Panc1 (cell line): ENCODE measurements at regions not wholly inside any gene's neighbourhood (a gene's known extent, or its start where the extent isn't known, plus 50 kb on each side); places are given as distances from the start of the nearest gene placed in this dataset.

Experiments
- ATAC-seq: fragments of 200-7000 bp; cut with Tn5 transposase; 2 replicates; pipeline ENCODE4 v1.9.1; 2020; ENCODE audit warnings: mild to moderate bottlenecking, moderate library complexity
- BruUV-seq: library from RNA; stranded (reverse); fragments of 400-500 nt; replicated peaks from 2 replicates; lab custom pipeline; 2021; lab: Mats Ljungman, UMichigan
- CTCF ChIA-PET: fragments of 300-600 bp; sonication (Branson Sonifier 250); formaldehyde crosslinking; loops from one replicate; lab custom pipeline; 2022; ENCODE audit warnings: antibody characterized with exemption; lab: Charles Lee
- POLR2A ChIA-PET: fragments of 300-600 bp; sonication (Branson Sonifier 250); formaldehyde crosslinking; loops from one replicate; lab custom pipeline; 2022; ENCODE audit warnings: antibody characterized with exemption; lab: Charles Lee
- DNase-seq: peaks from one replicate; pipeline ENCODE4 v3.0.0-alpha.2; 2010; ENCODE audit warnings: low read depth, low spot score
- H3K27ac ChIP-seq: 2 replicates; pipeline ENCODE4 v1.5.1; 2011; ENCODE audit warnings: mild to moderate bottlenecking, low read length, inconsistent platforms
- H3K27me3 ChIP-seq: fragments of 200-500 bp; sonication (Bioruptor generic); 2 replicates; pipeline ENCODE4 v1.6.0; 2014; ENCODE audit warnings: low read length, inconsistent platforms; ENCODE audit not compliant: control insufficient read depth, insufficient read depth
- H3K36me3 ChIP-seq: fragments of 200-500 bp; sonication (Bioruptor generic); 2 replicates; pipeline ENCODE4 v1.5.1; 2014; ENCODE audit warnings: inconsistent platforms, mild to moderate bottlenecking, low read length, moderate library complexity; ENCODE audit not compliant: control insufficient read depth, insufficient read depth
- H3K4me1 ChIP-seq: 2 replicates; pipeline ENCODE4 v1.5.1; 2011; ENCODE audit warnings: inconsistent platforms, mild to moderate bottlenecking, low read length, moderate library complexity; ENCODE audit not compliant: control insufficient read depth, insufficient read depth
- H3K4me3 ChIP-seq, 2 experiments: 2 replicates each; pipeline ENCODE4 v1.5.1; 2011 to 2012; ENCODE audit warnings: low read depth in 2 of 2, low read length in 2 of 2, mild to moderate bottlenecking in 2 of 2, inconsistent platforms in 1 of 2, moderate library complexity in 1 of 2
- H3K9me3 ChIP-seq: fragments of 200-500 bp; sonication (Bioruptor generic); 2 replicates; pipeline ENCODE4 v1.5.1; 2014; ENCODE audit warnings: low read depth, mild to moderate bottlenecking, inconsistent platforms, low read length, moderate library complexity; ENCODE audit not compliant: control insufficient read depth, insufficient read depth
- CTCF ChIP-seq: fragments of 450-650 bp; IDR thresholded peaks from 2 replicates; pipeline ENCODE4 v1.5.1; 2017; ENCODE audit warnings: mild to moderate bottlenecking
- POLR2AphosphoS5 ChIP-seq: IDR thresholded peaks from 2 replicates; pipeline ENCODE4 v1.6.1; 2012; ENCODE audit warnings: mild to moderate bottlenecking, low read depth, low read length, moderate library complexity
- REST ChIP-seq, 2 experiments: IDR thresholded peaks; 2 replicates each; pipeline ENCODE4 v1.6.1; 2011 to 2012; ENCODE audit warnings: low read depth in 2 of 2, control low read depth in 1 of 2, low read length in 1 of 2, mild to moderate bottlenecking in 1 of 2, moderate library complexity in 1 of 2; ENCODE audit not compliant: insufficient read depth in 1 of 2
- SIN3A ChIP-seq: IDR thresholded peaks from 2 replicates; pipeline ENCODE4 v1.6.1; 2012; ENCODE audit warnings: low read depth, mild to moderate bottlenecking, low read length, moderate library complexity, borderline replicate concordance; ENCODE audit not compliant: insufficient read depth
- TCF7L2 ChIP-seq: IDR thresholded peaks from 2 replicates; pipeline ENCODE4 v1.6.1; 2011; ENCODE audit warnings: mild to moderate bottlenecking, low read depth, low read length, inconsistent platforms
- in situ Hi-C: cut with HindIII; loops from 2 replicates; pipeline ENCODE4 v1.10.0; 2016; ENCODE audit warnings: low sequenced_read_pairs, low pct_unique_long_range_greater_than_20kb
- intact Hi-C: fragments of 100-400 bp; cut with micrococcal nuclease; formaldehyde crosslinking; loops from one replicate; pipeline ENCODE4 v1.10.0; 2022; ENCODE audit not compliant: unreplicated experiment

- ATAC-seq = no peak
- CTCF ChIA-PET = no interaction called here
Measured at GRCh38 chr7:41012041-41012440, 690.8 kb downstream of the INHBA start.

GRCh38 chr7:41010967-41011366 is 691.9 kb downstream of the INHBA start:
- Histone ChIP-seq H3K27ac (no peak overlapping the region), H3K36me3 (no peaks in the 10 kb centered on the region), H3K4me1 (no peaks in the 10 kb centered on the region), H3K4me3 (no peak overlapping the region), H3K27me3 (no peaks in the 10 kb centered on the region), H3K9me3 (no peaks in the 10 kb centered on the region)
- no TSS peak for BruUV-seq
- ATAC-seq (no peak), DNase-seq (no peak)
- ChIA-PET POLR2A (no interaction called here), CTCF (no interaction called here)
- intact Hi-C loops (no loop called here), in situ Hi-C loops (no loop called here)
- TF ChIP-seq TCF7L2 = no peak

More at GRCh38 chr7:41012041-41012440, 690.8 kb downstream of the INHBA start:
- Histone ChIP-seq H3K27me3 (no peaks in the 10 kb centered on the region), H3K36me3 (no peaks in the 10 kb centered on the region), H3K9me3 (no peaks in the 10 kb centered on the region), H3K4me1 (no peaks in the 10 kb centered on the region), H3K4me3 (no peak overlapping the region), H3K27ac (no peak overlapping the region)
- BruUV-seq = no TSS peak
- TF ChIP-seq SIN3A (no peak), CTCF (no peak), TCF7L2 (no peak), POLR2AphosphoS5 (no peak)
- POLR2A ChIA-PET = no interaction called here
- in situ Hi-C loops (no loop called here), intact Hi-C loops (no loop called here)
- no peak for DNase-seq

- H3K4me3 ChIP-seq = no peak overlapping the region
- DNase-seq (no peak), ATAC-seq (no peak)
- H3K27ac ChIP-seq = no peak overlapping the region
- BruUV-seq = no TSS peak
- intact Hi-C loops = no loop called here
- in situ Hi-C loops = no loop called here
- no peaks in the 10 kb centered on the region for H3K36me3 ChIP-seq
- H3K9me3 ChIP-seq = no peaks in the 10 kb centered on the region
- no peaks in the 10 kb centered on the region for H3K27me3 ChIP-seq
- ChIA-PET POLR2A (no interaction called here), CTCF (no interaction called here)
- no peaks in the 10 kb centered on the region for H3K4me1 ChIP-seq
- TF ChIP-seq SIN3A = no peak
- no peak for TF ChIP-seq REST (IDR thresholded peaks at IDR 0.05; ENCODE audit: insufficient read depth in 1 of 2, low read depth in 2 of 2, low read length in 1 of 2)
- TF ChIP-seq CTCF = peak; percentile 19; the same call in 1 of the 2 replicates
- TF ChIP-seq POLR2AphosphoS5 = no peak
Measured at GRCh38 chr7:41010418-41010817, 692.5 kb downstream of the INHBA start.
